SU-DHL-6 (cell line): ENCODE measurements at regions not wholly inside any gene's neighbourhood (a gene's known extent, or its start where the extent isn't known, plus 50 kb on each side); places are given as distances from the start of the nearest gene placed in this dataset.

Source experiments
- H2AFZ ChIP-seq: fragments of 200-600 bp; sonication (generic); 2 replicates; pipeline ENCODE4 v1.6.1; 2014; ENCODE audit warnings: low read depth, mild to moderate bottlenecking, moderate library complexity, mixed read lengths, antibody characterized with exemption, low read length; ENCODE audit not compliant: severe bottlenecking
- H3F3A ChIP-seq: fragments of 200-600 bp; shearing (Covaris generic); 2 replicates; pipeline ENCODE4 v1.6.0; 2016; ENCODE audit warnings: antibody characterized with exemption, mild to moderate bottlenecking; ENCODE audit not compliant: insufficient read depth
- H3K27ac ChIP-seq: fragments of 200-600 bp; sonication (generic); 2 replicates; pipeline ENCODE4 v1.5.1; 2016; ENCODE audit warnings: low read depth, mild to moderate bottlenecking, low read length, moderate library complexity, mixed read lengths
- H3K27me3 ChIP-seq: fragments of 200-600 bp; sonication (generic), shearing (Covaris generic); 2 replicates; pipeline ENCODE4 v1.6.0; 2014; ENCODE audit warnings: mild to moderate bottlenecking, low read length
- H3K36me3 ChIP-seq: fragments of 200-600 bp; sonication (generic); 2 replicates; pipeline ENCODE4 v1.6.1; 2014; ENCODE audit warnings: mild to moderate bottlenecking, low read length, mixed read lengths
- H3K4me2 ChIP-seq: fragments of 300-600, 200-600 bp; shearing (Covaris generic), sonication (generic); 2 replicates; pipeline ENCODE4 v1.6.0; 2014; ENCODE audit warnings: low read length, low read depth, mild to moderate bottlenecking; ENCODE audit not compliant: poor library complexity, severe bottlenecking
- H3K4me3 ChIP-seq: fragments of 200-600 bp; sonication (generic); 2 replicates; pipeline ENCODE4 v1.5.1; 2014; ENCODE audit warnings: antibody characterized with exemption, low read length, mild to moderate bottlenecking, mixed read lengths; ENCODE audit not compliant: insufficient read depth, poor library complexity, severe bottlenecking
- H3K79me2 ChIP-seq: fragments of 200-600 bp; sonication (generic); 2 replicates; pipeline ENCODE4 v1.6.1; 2014; ENCODE audit warnings: mild to moderate bottlenecking, low read length, moderate library complexity; ENCODE audit not compliant: insufficient read depth
- H3K9ac ChIP-seq: fragments of 200-600 bp; sonication (generic); 2 replicates; pipeline ENCODE4 v1.7.0; 2014; ENCODE audit warnings: mild to moderate bottlenecking, low read length
- H3K9me2 ChIP-seq: fragments of 200-600 bp; sonication (generic); replicated peaks from 2 replicates; pipeline ENCODE4 v1.6.1; 2014; ENCODE audit warnings: low read length; ENCODE audit not compliant: insufficient read depth
- H3K9me3 ChIP-seq: fragments of 200-600 bp; sonication (generic); 2 replicates; pipeline ENCODE4 v1.6.1; 2014; ENCODE audit warnings: low read length, mixed read lengths; ENCODE audit not compliant: insufficient read depth
- H4K20me1 ChIP-seq: fragments of 200-600 bp; sonication (generic); 2 replicates; pipeline ENCODE4 v1.6.1; 2014; ENCODE audit warnings: low read depth, mild to moderate bottlenecking, antibody characterized with exemption, low read length, moderate library complexity, mixed read lengths
- CTCF ChIP-seq: fragments of 200-600 bp; sonication (generic); IDR thresholded peaks from one replicate; pipeline ENCODE4 v1.5.1; 2017; ENCODE audit warnings: antibody characterized with exemption, mild to moderate bottlenecking, low read length, moderate library complexity; ENCODE audit not compliant: insufficient read depth, poor library complexity, severe bottlenecking
- EZH2phosphoT487 ChIP-seq: fragments of 200-600 bp; sonication (generic), shearing (Covaris generic); conservative IDR thresholded peaks from 2 replicates; pipeline ENCODE4 v1.6.1; 2018; ENCODE audit warnings: mild to moderate bottlenecking, antibody characterized with exemption, low read length, moderate library complexity, mixed read lengths

GRCh38 chr13:22127277-22128164 lies 456.6 kb downstream of the FGF9 start:
- no peak for TF ChIP-seq EZH2phosphoT487
- TF ChIP-seq CTCF, result no peak
- no peak overlapping the region for H3K9ac ChIP-seq
- H2AFZ ChIP-seq, result no peak overlapping the region
- no peaks in the 10 kb centered on the region for H3F3A ChIP-seq
- H3K79me2 ChIP-seq, result no peaks in the 10 kb centered on the region
- no peak overlapping the region for H3K4me3 ChIP-seq
- no peaks in the 10 kb centered on the region for H3K36me3 ChIP-seq
- no peak overlapping the region for H3K4me2 ChIP-seq
- H3K9me3 ChIP-seq, result no peaks in the 10 kb centered on the region
- no peaks in the 10 kb centered on the region for H3K9me2 ChIP-seq
- no peak overlapping the region for H3K27ac ChIP-seq
- H4K20me1 ChIP-seq, result no peaks in the 10 kb centered on the region
- H3K27me3 ChIP-seq, result no peaks in the 10 kb centered on the region

DNA sequence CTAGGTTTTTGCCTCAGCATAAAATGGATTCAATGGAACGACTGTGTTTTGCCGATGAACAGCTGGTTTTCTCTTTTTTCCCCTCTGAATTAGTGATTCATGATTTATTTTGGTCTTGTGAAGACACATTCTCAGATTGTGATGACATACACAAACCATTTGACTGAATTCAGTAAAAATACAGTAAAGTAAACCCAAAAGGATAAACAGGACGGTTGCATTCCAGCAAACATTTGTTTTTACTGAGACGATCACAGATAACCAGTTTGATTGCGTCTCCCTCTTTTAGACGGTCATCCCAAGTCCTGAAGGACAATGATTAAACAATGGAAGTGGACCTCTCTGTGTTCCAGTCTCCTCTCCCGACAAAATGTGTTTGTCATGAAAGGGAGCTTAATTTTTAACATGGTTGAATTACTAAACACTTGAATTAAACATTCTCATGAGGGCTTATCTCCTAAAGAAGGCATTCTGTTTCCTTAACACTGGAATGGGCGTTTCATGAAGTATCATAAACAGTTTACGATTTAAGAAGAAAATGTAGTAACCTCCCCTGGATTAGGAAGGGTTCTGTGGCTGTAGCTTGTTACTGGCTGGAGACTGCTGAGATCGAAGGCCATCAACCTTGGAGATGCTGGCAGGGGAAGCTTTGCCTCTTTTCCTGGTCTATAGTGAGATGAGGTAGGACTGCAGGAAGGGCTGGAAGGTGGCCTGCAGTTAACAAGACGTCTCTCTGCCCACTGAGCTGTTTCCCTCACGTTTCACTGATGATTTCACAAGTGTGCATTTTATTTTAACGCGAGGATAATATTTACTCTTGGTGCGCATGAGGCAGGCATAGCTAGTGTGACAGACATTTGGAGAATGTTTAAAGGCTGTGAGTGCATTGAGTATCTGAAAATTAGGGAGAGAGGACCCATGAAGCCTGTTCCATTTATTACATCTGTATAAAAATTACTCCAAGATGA lies 457.9 kb downstream of the FGF9 start:
- Histone ChIP-seq H3K4me3 (no peak overlapping the region), H3K9me2 (no peaks in the 10 kb centered on the region), H3K79me2 (no peaks in the 10 kb centered on the region), H3K36me3 (no peaks in the 10 kb centered on the region), H3F3A (no peaks in the 10 kb centered on the region), H2AFZ (no peak overlapping the region), H3K9me3 (no peaks in the 10 kb centered on the region), H3K27ac (no peak overlapping the region), H3K27me3 (no peaks in the 10 kb centered on the region), H4K20me1 (no peaks in the 10 kb centered on the region), H3K9ac (no peak overlapping the region), H3K4me2 (no peak overlapping the region)
- TF ChIP-seq CTCF (no peak), EZH2phosphoT487 (no peak)

GRCh38 chr13:22130254-22130653 lies 459.4 kb downstream of the FGF9 start:
- Histone ChIP-seq H4K20me1 (no peaks in the 10 kb centered on the region), H3K9ac (no peak overlapping the region), H3K27me3 (no peaks in the 10 kb centered on the region), H2AFZ (no peak overlapping the region), H3K9me3 (no peaks in the 10 kb centered on the region), H3F3A (no peaks in the 10 kb centered on the region), H3K4me2 (no peak overlapping the region), H3K4me3 (no peak overlapping the region), H3K9me2 (no peaks in the 10 kb centered on the region), H3K27ac (no peak overlapping the region), H3K36me3 (no peaks in the 10 kb centered on the region), H3K79me2 (no peaks in the 10 kb centered on the region)
- TF ChIP-seq EZH2phosphoT487 (no peak), CTCF (no peak)
